HepG2 (cell line): ENCODE measurements at regions not wholly inside any gene's neighbourhood (a gene's known extent, or its start where the extent isn't known, plus 50 kb on each side); places are given as distances from the start of the nearest gene placed in this dataset.

Source experiments
- ATAC-seq: fragments of 200-7000 bp; cut with Tn5 transposase; 3 replicates; pipeline ENCODE4 v1.9.1; 2020; ENCODE audit warnings: mild to moderate bottlenecking, moderate library complexity
- BruUV-seq: library from RNA; stranded (reverse); fragments of 400-500 nt; replicated peaks from 2 replicates; lab custom pipeline; 2021; lab: Mats Ljungman, UMichigan
- CTCF ChIA-PET: fragments of 300-600 bp; formaldehyde crosslinking; extraction: SDS; loops from one replicate; lab custom pipeline; 2021; ENCODE audit warnings: low total read pairs, inconsistent platforms, low intra/inter-chr PET ratio; lab: Yijun Ruan, JAX
- POLR2A ChIA-PET: fragments of 350-600 bp; sonication (Branson Sonifier 250); formaldehyde crosslinking; loops from one replicate; lab custom pipeline; 2020; ENCODE audit warnings: antibody characterized with exemption, inconsistent platforms; lab: Yijun Ruan, JAX
- DNase-seq: peaks from one replicate; pipeline ENCODE4 v3.0.0-alpha.2; 2015; ENCODE audit warnings: low spot score
- FAIRE-seq: peaks from 3 replicates; lab custom pipeline; 2011; peaks lifted over from hg19 to GRCh38; lab: Jason Lieb, UNC
- H2AFZ ChIP-seq: one replicate; pipeline ENCODE4 v1.6.1; 2011; ENCODE audit warnings: low read length, inconsistent platforms
- H3K27ac ChIP-seq: fragments of 300-600 bp; 3 replicates; pipeline ENCODE4 v1.8.0; 2011; ENCODE audit warnings: mixed run types, mild to moderate bottlenecking, mixed read lengths, low read length, inconsistent platforms; ENCODE audit not compliant: insufficient read depth; ENCODE audit errors: extremely low read length
- H3K27me3 ChIP-seq, 2 experiments: fragments of 200-600 bp in 1 of 2; 2 replicates in 1 of 2; 3 replicates in 1 of 2; pipeline versions ENCODE4 v1.6.0 to v1.8.0; 2011; ENCODE audit warnings: low read length in 2 of 2, mild to moderate bottlenecking in 2 of 2, moderate library complexity in 2 of 2, inconsistent platforms in 1 of 2; ENCODE audit not compliant: insufficient read depth in 2 of 2, control insufficient read depth in 1 of 2
- H3K36me3 ChIP-seq, 2 experiments: fragments of 200-600 bp in 1 of 2; replicated peaks in 1 of 2; 2 replicates in 1 of 2; 3 replicates in 1 of 2; pipeline versions ENCODE4 v1.5.1 to v1.8.0; 2011; ENCODE audit warnings: low read length in 2 of 2, inconsistent platforms in 1 of 2; ENCODE audit not compliant: insufficient read depth in 2 of 2, control insufficient read depth in 1 of 2
- H3K4me1 ChIP-seq: 2 replicates; pipeline ENCODE4 v1.5.1; 2012; ENCODE audit warnings: low read length, inconsistent platforms; ENCODE audit not compliant: insufficient read depth
- H3K4me2 ChIP-seq: 2 replicates; pipeline ENCODE4 v1.6.0; 2011; ENCODE audit warnings: low read depth, low read length, inconsistent platforms
- H3K4me3 ChIP-seq, 3 experiments: fragments of 200-600 bp in 1 of 3; sonication (generic), shearing (Covaris generic) in 1 of 3; replicated peaks in 1 of 3; 2 replicates each; pipeline ENCODE4 v1.5.1; 2011 to 2016; ENCODE audit warnings: low read length in 3 of 3, inconsistent platforms in 2 of 3, low read depth in 2 of 3, mild to moderate bottlenecking in 2 of 3, control low read depth in 1 of 3, mixed read lengths in 1 of 3; ENCODE audit not compliant: insufficient read depth in 1 of 3
- H3K79me2 ChIP-seq: one replicate; pipeline ENCODE4 v1.6.1; 2011; ENCODE audit warnings: low read length, inconsistent platforms; ENCODE audit not compliant: insufficient read depth
- H3K9ac ChIP-seq: 2 replicates; pipeline ENCODE4 v1.6.0; 2011; ENCODE audit warnings: mild to moderate bottlenecking, low read depth, low read length, inconsistent platforms; ENCODE audit not compliant: insufficient read depth
- H3K9me3 ChIP-seq: 2 replicates; pipeline ENCODE4 v1.5.1; 2012; ENCODE audit warnings: mild to moderate bottlenecking, low read length
- H4K20me1 ChIP-seq: 2 replicates; pipeline ENCODE4 v1.6.0; 2011; ENCODE audit warnings: inconsistent platforms, mild to moderate bottlenecking, low read length, moderate library complexity; ENCODE audit not compliant: insufficient read depth
- ARNT2 ChIP-seq: sonication (generic); formaldehyde crosslinking; IDR thresholded peaks from 2 replicates; pipeline ENCODE4 v1.8.0; 2022; ENCODE audit warnings: mild to moderate bottlenecking, low read depth, missing genetic modification reagents, moderate library complexity
- HNRNPH1 ChIP-seq: fragments of 200-400 bp; formaldehyde crosslinking; optimal IDR thresholded peaks from 2 replicates; pipeline ENCODE3; 2017; ENCODE audit warnings: mild to moderate bottlenecking, low read depth, low read length
- MAX ChIP-seq: IDR thresholded peaks from 2 replicates; pipeline ENCODE4 v1.6.1; 2012; ENCODE audit warnings: inconsistent platforms
- MIXL1 ChIP-seq: IDR thresholded peaks from 2 replicates; pipeline ENCODE4 v1.6.1; 2016
- NFYC ChIP-seq: IDR thresholded peaks from 2 replicates; pipeline ENCODE4 v1.6.1; 2016; ENCODE audit warnings: missing genetic modification reagents, missing compliant biosample characterization
- NKX3-1 ChIP-seq: sonication (generic); formaldehyde crosslinking; IDR thresholded peaks from 2 replicates; pipeline ENCODE4 v1.5.0; 2020; ENCODE audit warnings: missing genetic modification reagents
- PITX1 ChIP-seq: sonication (generic); formaldehyde crosslinking; IDR thresholded peaks from 2 replicates; pipeline ENCODE4 v1.5.1; 2020; ENCODE audit warnings: mild to moderate bottlenecking, missing genetic modification reagents
- SALL1 ChIP-seq: sonication (generic); formaldehyde crosslinking; IDR thresholded peaks from 2 replicates; pipeline ENCODE4 v1.8.0; 2022; ENCODE audit warnings: mild to moderate bottlenecking, missing genetic modification reagents
- SKI ChIP-seq: fragments of 450-650 bp; IDR thresholded peaks from one replicate; pipeline ENCODE4 v1.6.1; 2018; ENCODE audit warnings: mild to moderate bottlenecking; ENCODE audit not compliant: partially characterized antibody
- SOX5 ChIP-seq: IDR thresholded peaks from 2 replicates; pipeline ENCODE4 v1.6.1; 2016; ENCODE audit warnings: borderline replicate concordance
- TFDP1 ChIP-seq: IDR thresholded peaks from 2 replicates; pipeline ENCODE4 v1.6.1; 2016; ENCODE audit warnings: missing compliant biosample characterization, missing genetic modification reagents, borderline replicate concordance
- TMF1 ChIP-seq: sonication (generic); formaldehyde crosslinking; IDR thresholded peaks from 2 replicates; pipeline ENCODE4 v1.8.1; 2022; ENCODE audit warnings: low read depth, missing genetic modification reagents
- TRAFD1 ChIP-seq: sonication (generic); formaldehyde crosslinking; IDR thresholded peaks from 2 replicates; pipeline ENCODE4 v1.5.1; 2020; ENCODE audit warnings: missing genetic modification reagents, mild to moderate bottlenecking, borderline replicate concordance
- ZBTB26 ChIP-seq: IDR thresholded peaks from 2 replicates; pipeline ENCODE4 v1.6.1; 2016; ENCODE audit warnings: missing compliant biosample characterization, missing genetic modification reagents, borderline replicate concordance
- ZEB1 ChIP-seq: IDR thresholded peaks from 2 replicates; pipeline ENCODE4 v1.6.1; 2012; ENCODE audit warnings: mild to moderate bottlenecking, low read depth, inconsistent platforms; ENCODE audit not compliant: insufficient replicate concordance
- ZNF160 ChIP-seq: sonication (generic); formaldehyde crosslinking; IDR thresholded peaks from 2 replicates; pipeline ENCODE4 v1.8.0; 2022; ENCODE audit warnings: mild to moderate bottlenecking, inconsistent platforms, missing genetic modification reagents
- ZNF180 ChIP-seq: sonication (generic); formaldehyde crosslinking; IDR thresholded peaks from 2 replicates; pipeline ENCODE4 v1.4.0; 2020; ENCODE audit warnings: low read depth, missing genetic modification reagents, borderline replicate concordance
- ZNF580 ChIP-seq: IDR thresholded peaks from 2 replicates; pipeline ENCODE4 v1.6.1; 2016; ENCODE audit warnings: low read depth, borderline replicate concordance
- ZNF660 ChIP-seq: sonication (generic); formaldehyde crosslinking; IDR thresholded peaks from 2 replicates; pipeline ENCODE4 v1.5.1; 2020; ENCODE audit warnings: mild to moderate bottlenecking, low read depth, missing genetic modification reagents, borderline replicate concordance
- ZNF782 ChIP-seq: sonication (generic); formaldehyde crosslinking; IDR thresholded peaks from 2 replicates; pipeline ENCODE4 v1.4.0; 2020; ENCODE audit warnings: missing genetic modification reagents, mild to moderate bottlenecking, borderline replicate concordance
- WGBS: methylation state at CpG from one replicate; pipeline ENCODE4 v1.1.6; 2017; ENCODE audit warnings: low lambda C conversion rate; 5-methylcytosine and 5-hydroxymethylcytosine counted together
- in situ Hi-C: cut with HindIII; loops from 2 replicates; pipeline ENCODE4 v1.10.0; 2017; ENCODE audit warnings: low pct_unique_long_range_greater_than_20kb; ENCODE audit not compliant: extremely low pct_ligation_motif_present
- intact Hi-C: fragments of 100-400 bp; cut with micrococcal nuclease; formaldehyde crosslinking; loops from one replicate; pipeline ENCODE4 v1.10.0; 2022; ENCODE audit not compliant: unreplicated experiment

GRCh38 chr1:36728051-36728450, 245.3 kb upstream of the CSF3R start:
- H3K79me2 ChIP-seq = no peaks in the 10 kb centered on the region
- BruUV-seq = no TSS peak
- no peaks in the 10 kb centered on the region for H3K36me3 ChIP-seq
- ChIA-PET POLR2A (no interaction called here), CTCF (no interaction called here)
- H3K27me3 ChIP-seq = peaks cover 3 to 17% of the 10 kb centered on the region in 2 experiments; a peak in 3 of 5 replicates
- intact Hi-C loops = no loop called here
- H3K4me2 ChIP-seq = no peak overlapping the region
- DNase-seq (no peak), FAIRE-seq (no peak), ATAC-seq (no peak)
- no peaks in the 10 kb centered on the region for H4K20me1 ChIP-seq
- H3K4me1 ChIP-seq = no peaks in the 10 kb centered on the region
- in situ Hi-C loops = no loop called here
- no peaks in the 10 kb centered on the region for H3K9me3 ChIP-seq
- H3K9ac ChIP-seq = no peak overlapping the region
- TF ChIP-seq SOX5 = no peak
- TF ChIP-seq PITX1 = no peak
- no peak for TF ChIP-seq TFDP1 (CRISPR knock-in tag)
- TF ChIP-seq MIXL1 (CRISPR knock-in tag) = no peak
- TF ChIP-seq TRAFD1 (CRISPR knock-in tag) = no peak
- TF ChIP-seq ZNF160 (CRISPR knock-in tag) = no peak
- TF ChIP-seq SALL1 (CRISPR knock-in tag) = no peak
- no peak for TF ChIP-seq TMF1 (CRISPR knock-in tag)
- TF ChIP-seq ZBTB26 = no peak
- TF ChIP-seq SKI = no peak
- TF ChIP-seq ZEB1 = no peak
- TF ChIP-seq ZNF180 (CRISPR knock-in tag) = no peak
- no peak for TF ChIP-seq ARNT2
- TF ChIP-seq ZNF660 = no peak
- TF ChIP-seq HNRNPH1 = no peak
- TF ChIP-seq MAX = no peak
- no peak for TF ChIP-seq ZNF782 (CRISPR knock-in tag)
- no peak for TF ChIP-seq ZNF580 (CRISPR knock-in tag)
- TF ChIP-seq NFYC (CRISPR knock-in tag) = no peak
- no peak for TF ChIP-seq NKX3-1
- no peak overlapping the region for H3K4me3 ChIP-seq
- H2AFZ ChIP-seq = no peak overlapping the region
- H3K27ac ChIP-seq = no peak overlapping the region
- WGBS = 12% methylated on average over 7 of the region's 8 CpGs
